Hepatocyte (in vitro differentiated cells): ENCODE measurements at regions not wholly inside any gene's neighbourhood (a gene's known extent, or its start where the extent isn't known, plus 50 kb on each side); places are given as distances from the start of the nearest gene placed in this dataset.

Experiments
- CTCF ChIP-seq: fragments of 200-600 bp; sonication (generic); IDR thresholded peaks from 2 replicates; pipeline ENCODE4 v1.5.1; 2016; ENCODE audit warnings: antibody characterized with exemption, mild to moderate bottlenecking; ENCODE audit not compliant: poor library complexity
- EZH2 ChIP-seq: fragments of 200-600 bp; sonication (generic); IDR thresholded peaks from 2 replicates; pipeline ENCODE4 v1.6.1; 2016; ENCODE audit warnings: antibody characterized with exemption, mild to moderate bottlenecking, borderline replicate concordance
- EZH2phosphoT487 ChIP-seq: fragments of 200-600 bp; sonication (generic); IDR thresholded peaks from one replicate; pipeline ENCODE4 v1.6.1; 2018; ENCODE audit warnings: antibody characterized with exemption, mild to moderate bottlenecking, low read depth, moderate library complexity; ENCODE audit not compliant: unreplicated experiment, severe bottlenecking

DNA sequence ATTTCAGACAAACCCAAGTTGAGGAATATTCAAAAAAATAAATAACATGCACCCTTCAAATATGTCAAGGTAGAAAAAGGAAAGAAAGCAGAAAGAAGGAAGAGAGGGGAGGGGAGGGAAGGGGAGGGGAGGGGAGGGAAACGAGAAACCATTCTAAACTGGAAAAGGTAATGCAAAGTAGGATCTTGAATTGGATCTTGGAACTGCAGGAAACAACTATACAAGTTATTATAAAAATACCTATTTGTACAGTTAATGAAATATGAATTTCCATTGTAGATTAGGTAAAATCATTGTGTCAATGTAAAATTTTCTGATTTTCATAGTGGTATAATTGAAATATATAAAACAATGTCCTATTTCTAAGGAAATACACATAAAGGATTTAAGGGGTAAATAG lies 668.4 kb downstream of the FAT4 start:
- TF ChIP-seq CTCF, result no peak
- no peak for TF ChIP-seq EZH2
- TF ChIP-seq EZH2phosphoT487, result no peak
